SIG-M5 treated with dmso at 0.1 percent for 504 hours (cell line): ENCODE measurements at regions not wholly inside any gene's neighbourhood (a gene's known extent, or its start where the extent isn't known, plus 50 kb on each side); places are given as distances from the start of the nearest gene placed in this dataset.
"Not testable (repeated sequence)": the region's sequence is repeated elsewhere in the genome, so short reads cannot be mapped to it uniquely, and the experiment has no call there.

Experiments
- DNase-seq: peaks from one replicate; lab custom pipeline; 2025; ENCODE audit not compliant: unreplicated experiment; lab: John Stamatoyannopoulos, UW

GRCh38 chr12:8282181-8282580, 54.8 kb upstream of the FAM90A1 start:
- DNase-seq = not testable (repeated sequence)

DNA sequence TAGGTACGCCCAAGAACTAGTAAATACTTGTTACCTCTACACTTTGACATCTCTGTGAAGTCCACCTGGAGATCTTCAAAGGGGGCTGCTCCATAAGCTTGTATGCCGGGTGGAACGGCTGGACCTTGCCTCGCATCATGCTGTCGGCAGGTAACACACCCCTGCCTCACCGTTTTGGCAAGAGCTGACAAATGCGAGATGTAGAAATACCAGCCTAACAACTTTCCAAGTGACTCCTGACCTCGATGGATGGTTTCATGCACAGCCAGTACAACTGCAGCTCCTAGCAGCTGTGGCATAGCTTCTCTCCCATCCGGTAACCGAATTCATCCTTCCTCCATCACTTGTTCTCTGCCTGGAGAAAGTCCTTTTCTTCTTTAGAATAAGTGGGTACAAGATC, 58.3 kb upstream of the FAM90A1 start:
- peak; percentile 1 for DNase-seq

- DNase-seq = not testable (repeated sequence)
Observed at GRCh38 chr12:8291764-8292163, 64.3 kb upstream of the FAM90A1 start.

GRCh38 chr12:8294662-8295061, 67.2 kb upstream of the FAM90A1 start:
- DNase-seq = not testable (repeated sequence)

- not testable (repeated sequence) for DNase-seq
Observed at GRCh38 chr12:8308611-8309010, 81.2 kb upstream of the FAM90A1 start.

- DNase-seq = not testable (repeated sequence)
Observed at GRCh38 chr12:8315997-8316396, 88.6 kb upstream of the FAM90A1 start.

GRCh38 chr12:8317675-8318074, 90.3 kb upstream of the FAM90A1 start:
- DNase-seq = not testable (repeated sequence)

DNA sequence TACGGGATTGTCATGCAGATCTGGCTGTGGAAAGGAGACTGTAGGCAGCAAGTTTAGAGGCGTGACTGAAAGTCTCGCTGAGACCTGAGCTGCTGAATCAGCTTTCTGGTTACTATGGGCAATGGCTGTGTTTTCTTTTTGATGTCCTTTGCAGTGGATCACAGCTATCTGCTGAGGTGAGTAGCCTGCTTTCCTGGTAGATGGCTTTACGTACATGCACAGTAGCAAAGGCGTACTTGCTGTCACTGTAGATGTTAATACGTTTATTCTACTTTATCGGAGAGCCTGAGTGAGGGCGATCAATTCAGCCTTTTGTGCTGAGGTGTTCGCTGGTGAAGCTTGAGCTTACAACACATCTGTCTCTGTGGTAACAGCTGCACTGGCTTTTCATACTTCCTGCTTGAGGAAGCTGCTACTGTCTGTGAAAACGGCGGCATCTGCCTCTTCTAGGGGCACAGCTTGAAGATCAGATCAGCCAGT, 92.9 kb upstream of the FAM90A1 start:
- peak; percentile 67 for DNase-seq

DNA sequence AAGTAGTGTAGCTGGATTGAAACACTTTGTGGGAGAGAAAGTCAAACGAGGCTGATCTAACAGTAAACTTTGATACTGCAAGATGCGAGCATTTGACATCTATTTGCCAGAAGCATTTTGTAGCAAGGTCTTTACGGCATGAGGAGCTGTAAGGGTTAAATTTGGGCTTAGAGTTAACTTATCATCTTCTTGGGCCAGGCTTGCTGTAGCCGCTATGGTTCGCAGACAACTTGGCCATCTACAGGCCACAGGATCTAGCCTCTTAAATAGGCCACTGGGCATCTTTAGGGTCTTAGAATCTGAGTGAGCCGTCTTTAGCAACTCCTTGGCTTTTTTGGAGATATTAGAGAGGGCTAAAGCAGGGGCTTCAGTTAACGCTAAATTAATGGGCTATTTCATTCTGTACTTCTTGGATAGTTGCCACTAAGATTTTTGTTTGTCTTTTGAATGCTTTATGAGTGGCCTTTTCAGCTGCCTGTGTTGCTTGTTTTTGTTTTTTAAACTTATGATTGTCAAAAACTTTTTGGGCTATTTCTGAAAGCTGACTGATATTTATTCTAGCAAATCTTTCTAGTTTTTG, 93.5 kb upstream of the FAM90A1 start:
- DNase-seq = not testable (repeated sequence)

DNA sequence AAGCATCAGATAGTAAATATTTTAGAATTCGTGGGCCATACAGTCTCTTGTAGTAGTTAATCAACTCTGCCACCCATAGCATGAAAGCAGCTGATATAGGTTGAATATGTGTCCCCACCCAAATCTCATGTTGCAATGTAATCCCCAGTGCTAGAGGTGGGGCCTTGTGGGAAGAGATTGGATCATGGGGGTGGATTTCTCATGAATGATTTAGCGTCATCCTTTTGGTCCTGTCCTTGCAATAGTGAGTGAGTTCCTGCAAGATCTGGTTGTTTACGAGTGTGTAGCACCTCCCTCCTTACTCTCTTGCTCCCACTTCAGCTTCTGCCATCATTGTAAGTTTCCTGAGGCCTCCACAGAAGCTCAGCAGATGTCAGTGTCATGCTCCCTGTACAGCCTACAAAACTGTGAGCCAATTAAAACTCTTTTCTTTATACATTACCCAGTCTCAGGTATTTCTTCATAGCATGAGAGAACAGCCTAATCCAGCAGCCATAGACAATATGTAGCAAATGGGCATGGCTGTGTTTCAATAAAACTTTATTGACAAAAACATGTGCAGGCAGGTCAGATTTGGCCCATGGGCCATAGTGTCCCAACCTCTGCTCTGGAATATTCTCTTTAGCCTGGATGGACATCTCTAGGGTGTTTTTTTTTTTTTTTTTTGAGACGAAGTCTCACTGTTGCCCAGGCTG, 97.9 kb upstream of the FAM90A1 start:
- not testable (repeated sequence) for DNase-seq

GRCh38 chr12:8328835-8329234, 101.4 kb upstream of the FAM90A1 start:
- peak; percentile 79 for DNase-seq

DNA sequence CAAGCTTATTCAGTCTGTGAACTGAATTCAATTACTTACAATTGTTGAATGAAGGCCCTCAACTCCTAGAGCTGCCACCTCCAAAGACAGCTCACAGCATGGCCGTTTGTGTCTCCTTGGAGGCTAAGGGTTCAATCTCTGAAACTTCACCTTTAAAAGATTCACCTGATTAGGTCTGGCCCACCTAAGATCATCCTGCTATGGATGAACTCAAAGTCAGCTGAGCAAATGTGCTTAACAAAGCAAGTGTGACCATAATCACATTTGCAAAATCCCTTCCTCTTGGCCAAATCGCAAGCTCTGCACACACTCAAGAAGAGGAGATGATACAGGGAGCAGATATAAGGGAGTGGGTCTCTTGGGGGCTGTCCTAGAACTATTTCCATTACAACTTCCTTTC, 105.0 kb upstream of the FAM90A1 start:
- DNase-seq = not testable (repeated sequence)

DNA sequence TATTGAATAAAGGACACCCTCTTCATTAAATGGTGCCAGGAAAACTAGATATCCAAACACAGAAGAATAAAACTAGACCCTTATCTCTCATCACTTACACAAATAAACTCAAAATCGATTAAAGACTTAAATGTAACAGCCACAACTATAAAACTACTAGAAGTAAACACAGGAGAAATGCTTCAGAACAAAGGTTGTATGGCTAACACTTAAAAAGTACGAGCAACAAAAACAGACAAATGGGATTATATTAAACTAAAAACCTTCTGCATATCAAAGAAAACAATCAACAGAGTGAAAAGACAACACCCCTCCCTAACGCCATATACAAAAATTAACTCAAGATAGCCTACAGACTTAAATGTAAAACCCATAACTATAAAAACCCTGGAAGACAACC, 104.7 kb upstream of the CLEC6A start:
- DNase-seq = not testable (repeated sequence)

GRCh38 chr12:8354741-8355140, 101.0 kb upstream of the CLEC6A start:
- not testable (repeated sequence) for DNase-seq

DNA sequence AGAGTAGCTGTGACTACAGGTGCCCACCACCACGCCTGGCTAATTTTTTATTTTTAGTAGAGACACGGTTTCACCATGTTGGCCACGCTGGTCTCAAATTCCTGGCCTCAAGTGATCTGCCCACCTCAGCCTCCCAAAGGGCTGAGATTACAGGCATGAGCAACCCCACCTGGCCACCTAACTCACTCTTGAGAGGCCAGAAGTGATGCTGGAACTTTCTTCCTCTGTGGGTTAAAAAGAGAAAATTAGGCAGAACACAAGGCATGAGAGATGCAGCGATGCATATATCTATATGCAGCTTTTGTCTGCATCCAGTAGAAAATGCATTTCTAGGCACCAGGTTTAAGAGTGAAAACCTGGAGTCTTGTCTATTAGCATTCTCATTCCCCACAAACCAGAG, 100.2 kb upstream of the CLEC6A start:
- not testable (repeated sequence) for DNase-seq

GRCh38 chr12:8373744-8374143, 82.0 kb upstream of the CLEC6A start:
- peak; percentile 13 for DNase-seq

DNA sequence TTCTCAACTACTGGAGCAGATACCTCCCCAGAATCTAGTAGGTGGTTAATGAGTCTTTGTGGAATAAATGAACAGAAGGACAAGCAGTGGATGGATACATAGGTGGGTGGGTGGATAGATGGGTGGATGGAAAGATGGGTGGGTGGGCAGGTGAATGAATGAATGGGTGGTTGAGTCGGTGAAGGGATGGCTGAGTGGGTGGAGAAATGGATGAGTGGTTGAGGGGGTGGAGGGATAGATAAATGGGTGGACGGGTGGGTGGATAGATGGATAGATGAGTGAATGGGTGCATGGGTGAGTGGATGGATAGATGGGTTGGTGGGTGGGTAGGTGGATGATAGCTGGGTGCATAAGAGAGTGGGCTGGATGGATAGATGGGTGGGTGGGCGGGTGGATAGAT, 80.6 kb upstream of the CLEC6A start:
- not testable (repeated sequence) for DNase-seq

- DNase-seq = not testable (repeated sequence)
Observed at GRCh38 chr12:8377756-8378155, 78.0 kb upstream of the CLEC6A start.

GRCh38 chr12:8382556-8382955, 73.2 kb upstream of the CLEC6A start:
- not testable (repeated sequence) for DNase-seq

GRCh38 chr12:8384686-8385085, 71.1 kb upstream of the CLEC6A start:
- not testable (repeated sequence) for DNase-seq

- DNase-seq = not testable (repeated sequence)
Observed at GRCh38 chr12:8385431-8385830, 70.3 kb upstream of the CLEC6A start.

- not testable (repeated sequence) for DNase-seq
Observed at GRCh38 chr12:8386661-8387060, 69.1 kb upstream of the CLEC6A start.
